WTC11 (cell line): ENCODE measurements at regions not wholly inside any gene's neighbourhood (a gene's known extent, or its start where the extent isn't known, plus 50 kb on each side); places are given as distances from the start of the nearest gene placed in this dataset.
A peak's percentile ranks its signal among the peaks of the same experiment; 100 is the strongest.

Source experiments
- ATAC-seq: fragments of 200-7000 bp; cut with Tn5 transposase; 2 replicates; pipeline ENCODE4 v1.10.0; 2021; ENCODE audit warnings: mild to moderate bottlenecking, moderate library complexity
- CTCF ChIA-PET: fragments of 300-600 bp; sonication (Branson Sonifier 250); formaldehyde crosslinking; loops from one replicate; lab custom pipeline; 2021; ENCODE audit warnings: antibody characterized with exemption; lab: Charles Lee
- POLR2A ChIA-PET: fragments of 350-600 bp; sonication (Branson Sonifier 250); formaldehyde crosslinking; loops from one replicate; lab custom pipeline; 2021; ENCODE audit warnings: antibody characterized with exemption; lab: Charles Lee
- DNase-seq: peaks from one replicate; pipeline ENCODE4 v3.0.0; 2021; ENCODE audit warnings: low spot score
- H3K27ac Mint-ChIP-seq: 2 replicates; pipeline ENCODE4 v1.8.0; 2021; ENCODE audit warnings: mixed read lengths
- H3K27me3 Mint-ChIP-seq: 2 replicates; pipeline ENCODE4 v1.8.0; 2021; ENCODE audit warnings: low read depth, mild to moderate bottlenecking, moderate library complexity, mixed read lengths
- H3K36me3 Mint-ChIP-seq: 2 replicates; pipeline ENCODE4 v1.8.0; 2021; ENCODE audit warnings: mixed read lengths
- H3K4me1 Mint-ChIP-seq: 2 replicates; pipeline ENCODE4 v1.8.0; 2022; ENCODE audit warnings: mixed read lengths
- H3K4me3 Mint-ChIP-seq: 2 replicates; pipeline ENCODE4 v1.8.0; 2021; ENCODE audit warnings: mild to moderate bottlenecking, moderate library complexity, mixed read lengths
- H3K9me3 Mint-ChIP-seq: 2 replicates; pipeline ENCODE4 v1.8.0; 2021; ENCODE audit warnings: mixed read lengths
- CREM ChIP-seq: sonication (generic); formaldehyde crosslinking; IDR thresholded peaks from 2 replicates; pipeline ENCODE4 v1.8.1; 2022; ENCODE audit warnings: mild to moderate bottlenecking, missing genetic modification reagents, moderate library complexity
- FOXK1 ChIP-seq: sonication (generic); formaldehyde crosslinking; IDR thresholded peaks from 2 replicates; pipeline ENCODE4 v1.8.0; 2022; ENCODE audit warnings: mild to moderate bottlenecking, moderate library complexity, missing genetic modification reagents
- GABPB1 ChIP-seq: sonication (generic); formaldehyde crosslinking; IDR thresholded peaks from 2 replicates; pipeline ENCODE4 v1.8.1; 2023; ENCODE audit warnings: mild to moderate bottlenecking, missing genetic modification reagents
- HMGA2 ChIP-seq: fragments of 250-450 bp; sonication (Bioruptor Pico); IDR thresholded peaks from 2 replicates; pipeline ENCODE4 v1.4.0; 2021; ENCODE audit warnings: mild to moderate bottlenecking, moderate library complexity
- MXD4 ChIP-seq: fragments of 250-450 bp; sonication (Bioruptor Pico); IDR thresholded peaks from 2 replicates; pipeline ENCODE4 v1.8.0; 2021; ENCODE audit warnings: mild to moderate bottlenecking, moderate library complexity, borderline replicate concordance
- MYBL2 ChIP-seq: sonication (generic); formaldehyde crosslinking; IDR thresholded peaks from 2 replicates; pipeline ENCODE4 v1.8.1; 2023; ENCODE audit warnings: mild to moderate bottlenecking, moderate library complexity, missing genetic modification reagents
- NFYB ChIP-seq: sonication (generic); formaldehyde crosslinking; conservative IDR thresholded peaks from 2 replicates; pipeline ENCODE4 v1.8.0; 2022; ENCODE audit warnings: low read depth, missing genetic modification reagents
- SP1 ChIP-seq: sonication (generic); formaldehyde crosslinking; conservative IDR thresholded peaks from 2 replicates; pipeline ENCODE4 v1.8.1; 2022; ENCODE audit warnings: missing genetic modification reagents
- ZNF232 ChIP-seq: sonication (generic); formaldehyde crosslinking; IDR thresholded peaks from 2 replicates; pipeline ENCODE4 v1.8.0; 2022; ENCODE audit warnings: mild to moderate bottlenecking, missing genetic modification reagents
- TF ChIP-seq, protein P1 (sequence below): sonication (generic); formaldehyde crosslinking; IDR thresholded peaks from 2 replicates; pipeline ENCODE4 v1.8.0; 2022; ENCODE audit warnings: mild to moderate bottlenecking, missing genetic modification reagents
- TF ChIP-seq, protein P2 (sequence below): sonication (generic); formaldehyde crosslinking; IDR thresholded peaks from 2 replicates; pipeline ENCODE4 v1.8.1; 2023; ENCODE audit warnings: mild to moderate bottlenecking, missing genetic modification reagents, borderline replicate concordance
- TF ChIP-seq, protein P3 (sequence below): fragments of 250-450 bp; sonication (Bioruptor Pico); IDR thresholded peaks from 2 replicates; pipeline ENCODE4 v1.9.0; 2021; ENCODE audit warnings: moderate library complexity, mild to moderate bottlenecking, inconsistent platforms, borderline replicate concordance
- TF ChIP-seq, protein P4 (sequence below): sonication (generic); formaldehyde crosslinking; IDR thresholded peaks from 2 replicates; pipeline ENCODE4 v1.8.1; 2023; ENCODE audit warnings: mild to moderate bottlenecking, missing genetic modification reagents
- TF ChIP-seq, protein P5 (sequence below): sonication (generic); formaldehyde crosslinking; IDR thresholded peaks from 2 replicates; pipeline ENCODE4 v1.8.1; 2022; ENCODE audit warnings: low read depth, missing genetic modification reagents, borderline replicate concordance
- TF ChIP-seq, protein P6 (sequence below): sonication (generic); formaldehyde crosslinking; IDR thresholded peaks from 2 replicates; pipeline ENCODE4 v1.8.1; 2023; ENCODE audit warnings: mild to moderate bottlenecking, missing genetic modification reagents, moderate library complexity
- TF ChIP-seq, protein P7 (sequence below): sonication (generic); formaldehyde crosslinking; conservative IDR thresholded peaks from 2 replicates; pipeline ENCODE4 v1.8.1; 2022; ENCODE audit warnings: mild to moderate bottlenecking, missing genetic modification reagents

DNA sequence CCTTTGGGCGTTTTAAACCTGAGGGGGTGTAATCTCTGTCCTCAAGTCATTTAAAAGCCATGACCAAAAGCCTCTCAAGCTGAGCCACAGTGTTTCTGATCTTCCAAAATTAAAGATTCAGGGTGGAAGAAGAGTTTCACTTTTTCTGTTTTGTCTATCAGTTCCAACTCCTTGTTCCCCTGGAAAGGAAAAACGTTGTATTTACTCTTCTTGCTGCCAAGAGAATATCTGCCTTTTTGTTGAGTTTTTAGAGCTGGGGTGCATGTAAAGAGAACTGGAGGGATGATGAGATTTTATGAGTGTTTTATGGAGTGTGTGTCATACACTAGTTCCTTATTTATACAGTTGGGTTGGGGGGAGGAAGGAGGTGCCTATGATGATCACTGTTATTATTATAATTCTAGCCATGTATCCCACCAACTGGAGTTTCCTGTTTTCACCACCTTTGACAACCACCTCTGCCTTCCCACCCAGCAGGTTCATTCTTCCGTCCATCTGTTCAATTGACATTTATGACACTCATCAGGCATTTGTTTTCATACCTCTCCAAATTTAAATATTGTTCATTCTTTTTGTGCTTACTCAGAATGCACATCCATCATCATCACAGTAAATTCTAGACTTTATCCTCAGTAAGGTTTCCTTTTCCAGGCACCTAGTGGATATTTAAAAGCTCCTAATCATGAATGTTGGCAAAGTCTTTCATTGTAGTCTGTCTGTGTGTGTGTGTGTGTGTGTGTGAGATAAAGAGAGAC, 97.9 kb upstream of the MPDZ start:
- CTCF ChIA-PET: no interaction called here

DNA sequence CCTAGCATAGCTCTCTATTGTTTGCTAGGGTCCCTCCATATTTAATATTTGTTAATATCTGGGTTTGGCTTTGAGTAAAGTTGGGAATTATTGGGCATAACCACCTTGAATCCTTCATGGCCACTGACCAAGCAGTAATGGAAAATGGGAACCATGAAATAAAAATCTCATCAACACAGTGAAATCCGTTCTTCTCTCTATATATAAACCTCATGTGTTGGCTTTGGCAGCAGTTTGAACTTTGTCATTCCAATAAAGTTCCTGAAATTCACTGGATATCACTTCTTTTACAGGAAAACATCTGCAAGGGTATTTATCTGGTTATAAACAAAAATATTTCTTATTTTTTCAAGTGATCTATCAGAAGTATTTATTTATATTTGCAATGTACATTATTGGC, 93.0 kb upstream of the MPDZ start:
- ChIA-PET CTCF (no interaction called here), POLR2A (no interaction called here)
- Mint-ChIP-seq H3K27me3 (0 out of 2 replicates have a peak, but pooled peaks cover 7% of the 10 kb centered on the region), H3K36me3 (no peaks in the 10 kb centered on the region), H3K4me1 (peaks cover 19% of the 10 kb centered on the region), H3K27ac (no peak overlapping the region), H3K9me3 (no peaks in the 10 kb centered on the region), H3K4me3 (no peak overlapping the region)
- TF ChIP-seq, protein P1, sequence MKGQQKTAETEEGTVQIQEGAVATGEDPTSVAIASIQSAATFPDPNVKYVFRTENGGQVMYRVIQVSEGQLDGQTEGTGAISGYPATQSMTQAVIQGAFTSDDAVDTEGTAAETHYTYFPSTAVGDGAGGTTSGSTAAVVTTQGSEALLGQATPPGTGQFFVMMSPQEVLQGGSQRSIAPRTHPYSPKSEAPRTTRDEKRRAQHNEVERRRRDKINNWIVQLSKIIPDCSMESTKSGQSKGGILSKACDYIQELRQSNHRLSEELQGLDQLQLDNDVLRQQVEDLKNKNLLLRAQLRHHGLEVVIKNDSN (CRISPR knock-in tag): no peak
- TF ChIP-seq FOXK1 (CRISPR knock-in tag) (no peak), NFYB (no peak), SP1 (no peak)
- TF ChIP-seq, protein P2, sequence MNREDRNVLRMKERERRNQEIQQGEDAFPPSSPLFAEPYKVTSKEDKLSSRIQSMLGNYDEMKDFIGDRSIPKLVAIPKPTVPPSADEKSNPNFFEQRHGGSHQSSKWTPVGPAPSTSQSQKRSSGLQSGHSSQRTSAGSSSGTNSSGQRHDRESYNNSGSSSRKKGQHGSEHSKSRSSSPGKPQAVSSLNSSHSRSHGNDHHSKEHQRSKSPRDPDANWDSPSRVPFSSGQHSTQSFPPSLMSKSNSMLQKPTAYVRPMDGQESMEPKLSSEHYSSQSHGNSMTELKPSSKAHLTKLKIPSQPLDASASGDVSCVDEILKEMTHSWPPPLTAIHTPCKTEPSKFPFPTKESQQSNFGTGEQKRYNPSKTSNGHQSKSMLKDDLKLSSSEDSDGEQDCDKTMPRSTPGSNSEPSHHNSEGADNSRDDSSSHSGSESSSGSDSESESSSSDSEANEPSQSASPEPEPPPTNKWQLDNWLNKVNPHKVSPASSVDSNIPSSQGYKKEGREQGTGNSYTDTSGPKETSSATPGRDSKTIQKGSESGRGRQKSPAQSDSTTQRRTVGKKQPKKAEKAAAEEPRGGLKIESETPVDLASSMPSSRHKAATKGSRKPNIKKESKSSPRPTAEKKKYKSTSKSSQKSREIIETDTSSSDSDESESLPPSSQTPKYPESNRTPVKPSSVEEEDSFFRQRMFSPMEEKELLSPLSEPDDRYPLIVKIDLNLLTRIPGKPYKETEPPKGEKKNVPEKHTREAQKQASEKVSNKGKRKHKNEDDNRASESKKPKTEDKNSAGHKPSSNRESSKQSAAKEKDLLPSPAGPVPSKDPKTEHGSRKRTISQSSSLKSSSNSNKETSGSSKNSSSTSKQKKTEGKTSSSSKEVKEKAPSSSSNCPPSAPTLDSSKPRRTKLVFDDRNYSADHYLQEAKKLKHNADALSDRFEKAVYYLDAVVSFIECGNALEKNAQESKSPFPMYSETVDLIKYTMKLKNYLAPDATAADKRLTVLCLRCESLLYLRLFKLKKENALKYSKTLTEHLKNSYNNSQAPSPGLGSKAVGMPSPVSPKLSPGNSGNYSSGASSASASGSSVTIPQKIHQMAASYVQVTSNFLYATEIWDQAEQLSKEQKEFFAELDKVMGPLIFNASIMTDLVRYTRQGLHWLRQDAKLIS (CRISPR knock-in tag): no peak
- DNase-seq: no peak
- ATAC-seq: no peak

More for the DNA sequence above, 97.9 kb upstream of the MPDZ start:
- TF ChIP-seq, protein P3, sequence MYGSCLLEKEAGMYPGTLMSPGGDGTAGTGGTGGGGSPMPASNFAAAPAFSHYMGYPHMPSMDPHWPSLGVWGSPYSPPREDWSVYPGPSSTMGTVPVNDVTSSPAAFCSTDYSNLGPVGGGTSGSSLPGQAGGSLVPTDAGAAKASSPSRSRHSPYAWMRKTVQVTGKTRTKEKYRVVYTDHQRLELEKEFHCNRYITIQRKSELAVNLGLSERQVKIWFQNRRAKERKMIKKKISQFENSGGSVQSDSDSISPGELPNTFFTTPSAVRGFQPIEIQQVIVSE (CRISPR knock-in tag): no peak
- TF ChIP-seq, protein P4, sequence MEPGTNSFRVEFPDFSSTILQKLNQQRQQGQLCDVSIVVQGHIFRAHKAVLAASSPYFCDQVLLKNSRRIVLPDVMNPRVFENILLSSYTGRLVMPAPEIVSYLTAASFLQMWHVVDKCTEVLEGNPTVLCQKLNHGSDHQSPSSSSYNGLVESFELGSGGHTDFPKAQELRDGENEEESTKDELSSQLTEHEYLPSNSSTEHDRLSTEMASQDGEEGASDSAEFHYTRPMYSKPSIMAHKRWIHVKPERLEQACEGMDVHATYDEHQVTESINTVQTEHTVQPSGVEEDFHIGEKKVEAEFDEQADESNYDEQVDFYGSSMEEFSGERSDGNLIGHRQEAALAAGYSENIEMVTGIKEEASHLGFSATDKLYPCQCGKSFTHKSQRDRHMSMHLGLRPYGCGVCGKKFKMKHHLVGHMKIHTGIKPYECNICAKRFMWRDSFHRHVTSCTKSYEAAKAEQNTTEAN (CRISPR knock-in tag): no peak
- no peak for TF ChIP-seq ZNF232 (CRISPR knock-in tag)
- Mint-ChIP-seq H3K27me3 (no peaks in the 10 kb centered on the region), H3K4me3 (no peak overlapping the region), H3K9me3 (no peaks in the 10 kb centered on the region), H3K27ac (no peak overlapping the region), H3K36me3 (no peaks in the 10 kb centered on the region), H3K4me1 (no peaks in the 10 kb centered on the region)
- POLR2A ChIA-PET: no interaction called here
- DNase-seq (no peak), ATAC-seq (no peak)

DNA sequence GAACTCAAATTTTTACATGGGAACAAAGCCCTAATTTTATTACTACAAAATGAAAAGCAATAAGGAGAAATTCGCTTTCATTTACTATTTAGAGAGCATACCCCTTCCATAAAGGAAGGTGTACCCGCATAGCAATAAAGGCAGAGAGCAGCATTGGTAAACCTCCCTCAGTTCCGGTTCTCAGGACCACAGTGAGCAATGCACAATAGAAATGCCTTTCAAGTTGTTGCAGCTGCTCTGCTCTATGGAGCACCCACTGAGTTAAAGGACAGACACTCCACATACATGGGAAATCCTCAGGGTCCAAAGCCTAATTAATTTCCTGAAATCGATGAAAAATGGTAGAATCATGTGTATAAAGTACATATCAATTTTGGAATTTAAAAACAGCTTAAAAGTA, 89.9 kb upstream of the MPDZ start:
- no peak overlapping the region for H3K4me3 Mint-ChIP-seq
- ChIA-PET CTCF (no interaction called here), POLR2A (no interaction called here)
- H3K27me3 Mint-ChIP-seq: 0 out of 2 replicates have a peak, but pooled peaks cover 7% of the 10 kb centered on the region
- peak; percentile 83 for ATAC-seq
- TF ChIP-seq CREM (CRISPR knock-in tag): no peak
- H3K36me3 Mint-ChIP-seq: no peaks in the 10 kb centered on the region
- peaks cover 42% of the 10 kb centered on the region for H3K4me1 Mint-ChIP-seq
- H3K27ac Mint-ChIP-seq: no peak overlapping the region
- DNase-seq: no peak
- no peaks in the 10 kb centered on the region for H3K9me3 Mint-ChIP-seq

DNA sequence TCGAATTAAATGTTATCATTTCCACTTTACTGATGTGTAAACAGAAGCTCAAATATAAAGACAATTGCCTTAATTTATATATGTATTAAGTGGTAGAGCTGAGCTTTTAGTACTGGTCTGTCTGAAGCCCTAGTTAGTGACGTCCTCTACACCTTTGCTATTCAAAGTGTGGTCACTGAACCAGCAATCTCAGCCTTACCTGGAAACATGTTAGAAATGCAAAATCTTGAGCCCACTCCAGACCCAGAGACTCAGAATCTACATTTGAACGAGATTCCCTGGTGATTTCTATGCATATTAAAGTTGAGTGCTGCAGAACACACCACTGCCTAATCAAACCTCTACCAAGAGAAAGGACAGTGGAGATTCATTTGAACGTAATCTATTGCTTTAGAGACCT, 88.3 kb upstream of the MPDZ start:
- no peak overlapping the region for H3K4me3 Mint-ChIP-seq
- H3K36me3 Mint-ChIP-seq: no peaks in the 10 kb centered on the region
- H3K27me3 Mint-ChIP-seq: 0 out of 2 replicates have a peak, but pooled peaks cover 7% of the 10 kb centered on the region
- no peaks in the 10 kb centered on the region for H3K9me3 Mint-ChIP-seq
- no peak for DNase-seq
- ATAC-seq: peak; percentile 64
- peaks cover 45% of the 10 kb centered on the region for H3K4me1 Mint-ChIP-seq
- ChIA-PET CTCF (no interaction called here), POLR2A (no interaction called here)
- H3K27ac Mint-ChIP-seq: no peak overlapping the region
- no peak for TF ChIP-seq HMGA2 (CRISPR knock-in tag)
- TF ChIP-seq NFYB: no peak
- TF ChIP-seq FOXK1 (CRISPR knock-in tag): no peak
- no peak for TF ChIP-seq MYBL2 (CRISPR knock-in tag)
- TF ChIP-seq SP1: no peak
- TF ChIP-seq, protein P5, sequence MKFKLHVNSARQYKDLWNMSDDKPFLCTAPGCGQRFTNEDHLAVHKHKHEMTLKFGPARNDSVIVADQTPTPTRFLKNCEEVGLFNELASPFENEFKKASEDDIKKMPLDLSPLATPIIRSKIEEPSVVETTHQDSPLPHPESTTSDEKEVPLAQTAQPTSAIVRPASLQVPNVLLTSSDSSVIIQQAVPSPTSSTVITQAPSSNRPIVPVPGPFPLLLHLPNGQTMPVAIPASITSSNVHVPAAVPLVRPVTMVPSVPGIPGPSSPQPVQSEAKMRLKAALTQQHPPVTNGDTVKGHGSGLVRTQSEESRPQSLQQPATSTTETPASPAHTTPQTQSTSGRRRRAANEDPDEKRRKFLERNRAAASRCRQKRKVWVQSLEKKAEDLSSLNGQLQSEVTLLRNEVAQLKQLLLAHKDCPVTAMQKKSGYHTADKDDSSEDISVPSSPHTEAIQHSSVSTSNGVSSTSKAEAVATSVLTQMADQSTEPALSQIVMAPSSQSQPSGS (CRISPR knock-in tag): no peak
- TF ChIP-seq MXD4 (CRISPR knock-in tag): no peak
- no peak for TF ChIP-seq GABPB1
- TF ChIP-seq, protein P6, sequence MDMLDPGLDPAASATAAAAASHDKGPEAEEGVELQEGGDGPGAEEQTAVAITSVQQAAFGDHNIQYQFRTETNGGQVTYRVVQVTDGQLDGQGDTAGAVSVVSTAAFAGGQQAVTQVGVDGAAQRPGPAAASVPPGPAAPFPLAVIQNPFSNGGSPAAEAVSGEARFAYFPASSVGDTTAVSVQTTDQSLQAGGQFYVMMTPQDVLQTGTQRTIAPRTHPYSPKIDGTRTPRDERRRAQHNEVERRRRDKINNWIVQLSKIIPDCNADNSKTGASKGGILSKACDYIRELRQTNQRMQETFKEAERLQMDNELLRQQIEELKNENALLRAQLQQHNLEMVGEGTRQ (CRISPR knock-in tag): no peak
- TF ChIP-seq, protein P7, sequence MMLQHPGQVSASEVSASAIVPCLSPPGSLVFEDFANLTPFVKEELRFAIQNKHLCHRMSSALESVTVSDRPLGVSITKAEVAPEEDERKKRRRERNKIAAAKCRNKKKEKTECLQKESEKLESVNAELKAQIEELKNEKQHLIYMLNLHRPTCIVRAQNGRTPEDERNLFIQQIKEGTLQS: no peak
